Right cardiac atrium (tissue), 5 donors: ENCODE measurements at regions not wholly inside any gene's neighbourhood (a gene's known extent, or its start where the extent isn't known, plus 50 kb on each side); places are given as distances from the start of the nearest gene placed in this dataset.

Experiments
- ATAC-seq, 2 donors: fragments of 200-7000 bp; cut with Tn5 transposase; one replicate each; pipeline versions ENCODE4 v1.8.0 to v1.9.1; 2020; ENCODE audit warnings: moderate library complexity in 2 of 2, mild to moderate bottlenecking in 1 of 2
- DNase-seq, 3 donors: peaks; one replicate each; pipeline ENCODE4 v3.0.0-alpha.2; 2020
- H3K27ac ChIP-seq: one replicate; pipeline ENCODE4 v1.5.1; 2013; ENCODE audit warnings: mild to moderate bottlenecking, low read length, control low read depth, moderate library complexity
- H3K27me3 ChIP-seq: one replicate; pipeline ENCODE4 v1.6.1; 2013; ENCODE audit not compliant: control insufficient read depth, insufficient read depth
- H3K4me1 ChIP-seq: one replicate; pipeline ENCODE4 v1.6.1; 2013; ENCODE audit warnings: low read length; ENCODE audit not compliant: control insufficient read depth, insufficient read depth
- H3K4me3 ChIP-seq: one replicate; pipeline ENCODE4 v1.5.1; 2013; ENCODE audit warnings: low read length, control low read depth
- H3K9me3 ChIP-seq: one replicate; pipeline ENCODE4 v1.6.1; 2013; ENCODE audit warnings: low read length; ENCODE audit not compliant: control insufficient read depth
- WGBS: extraction: QIAGEN DNeasy Blood & Tissue Kit; methylation state at CpG from one replicate; pipeline ENCODE4 v1.1.7; 2013; 5-methylcytosine and 5-hydroxymethylcytosine counted together
- intact Hi-C, 4 donors: fragments of 100-400 bp; cut with DNase I; formaldehyde crosslinking; loops; one replicate each; pipeline versions ENCODE4 v1.11.0 to v1.14.0; 2022 to 2023
- donor health status: healthy with polysubstance abuse.
- donor health status: DM: no; HTN: yes; CAD: no.
- donor health status: DM: no; HTN: no; CAD: no.
- donor health status: DM: no; HTN: yes; CAD: no; lungs with severe emphysema.
- donor health status: DM: yes; HTN: yes; CAD: no.

- Histone ChIP-seq H3K4me3 (no peak overlapping the region), H3K27ac (no peak overlapping the region), H3K4me1 (no peaks in the 10 kb centered on the region), H3K9me3 (peaks cover 3% of the 10 kb centered on the region), H3K27me3 (no peaks in the 10 kb centered on the region)
- 84% methylated on average over 30 of the region's 30 CpGs for WGBS
- peak in 1 of 2 donors; percentile 19 for ATAC-seq
- intact Hi-C loops = no loop called here
- DNase-seq = no peak
Observed at GRCh38 chr9:135308821-135309762, 170.5 kb upstream of the PPP1R26 start.

DNA sequence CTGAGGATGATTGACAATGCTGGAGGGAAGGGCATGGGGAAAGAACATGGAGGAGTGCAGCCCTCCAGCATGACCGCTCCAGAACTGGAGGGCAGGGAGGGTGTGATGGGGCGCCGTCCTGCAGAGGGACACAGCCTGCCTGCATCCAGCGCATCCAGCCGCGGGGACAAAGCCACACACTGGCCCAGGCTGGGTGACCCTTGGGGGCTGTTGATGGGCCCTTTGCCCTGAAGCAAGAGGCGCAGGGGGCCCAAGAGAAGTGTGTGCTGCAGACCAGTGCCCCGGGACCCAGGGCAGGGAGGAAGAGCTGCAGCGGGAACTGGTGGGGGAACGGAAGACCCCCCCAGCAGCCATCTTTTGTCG, 169.8 kb upstream of the PPP1R26 start:
- H3K27me3 ChIP-seq = no peaks in the 10 kb centered on the region
- no peak overlapping the region for H3K4me3 ChIP-seq
- H3K4me1 ChIP-seq = no peaks in the 10 kb centered on the region
- 84% methylated on average over 11 of the region's 11 CpGs for WGBS
- DNase-seq = no peak
- intact Hi-C loops = loop anchor here in 1 of 4 donors (2.0 kb wide), 1 partner anchor 21 kb away; no protein-coding TSS in a partner anchor
- H3K27ac ChIP-seq = no peak overlapping the region
- ATAC-seq = no peak
- H3K9me3 ChIP-seq = peaks cover 3% of the 10 kb centered on the region

DNA sequence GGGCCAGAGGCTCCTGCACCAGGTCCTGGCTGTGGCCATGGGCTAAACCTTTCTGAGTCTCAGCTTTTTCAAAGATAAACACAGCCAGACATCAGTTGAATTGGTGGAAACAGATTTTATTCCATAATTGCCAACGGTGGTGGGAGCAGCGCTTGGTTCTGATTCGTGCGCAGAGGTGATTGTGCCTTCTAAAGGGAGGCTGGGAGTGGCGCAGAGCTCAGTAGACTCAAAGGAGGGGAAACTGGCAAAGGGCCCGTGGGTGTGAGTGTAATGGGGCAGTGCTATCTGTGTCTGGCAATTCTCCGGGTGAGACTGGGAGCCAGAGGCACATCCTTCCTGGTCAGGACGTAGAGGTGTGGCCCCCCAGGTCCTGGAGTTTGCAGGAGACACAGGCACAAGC, 169.4 kb upstream of the PPP1R26 start:
- DNase-seq = no peak
- Histone ChIP-seq H3K27ac (no peak overlapping the region), H3K4me3 (no peak overlapping the region), H3K9me3 (peaks cover 3% of the 10 kb centered on the region), H3K27me3 (no peaks in the 10 kb centered on the region), H3K4me1 (no peaks in the 10 kb centered on the region)
- no peak for ATAC-seq
- intact Hi-C loops = loop anchor here in 1 of 4 donors (2.0 kb wide), 1 partner anchor 21 kb away; no protein-coding TSS in a partner anchor
- WGBS = 61% methylated on average over 8 of the region's 8 CpGs

- Histone ChIP-seq H3K27ac (no peak overlapping the region), H3K4me3 (no peak overlapping the region), H3K4me1 (no peaks in the 10 kb centered on the region), H3K27me3 (no peaks in the 10 kb centered on the region), H3K9me3 (peaks cover 3% of the 10 kb centered on the region)
- WGBS = 91% methylated on average over 9 of the region's 9 CpGs
- no peak for DNase-seq
- no peak for ATAC-seq
- intact Hi-C loops = no loop called here
Observed at GRCh38 chr9:135315572-135315971, 164.0 kb upstream of the PPP1R26 start.

- no peak overlapping the region for H3K27ac ChIP-seq
- H3K9me3 ChIP-seq = peaks cover 2% of the 10 kb centered on the region
- intact Hi-C loops = no loop called here
- H3K4me3 ChIP-seq = no peak overlapping the region
- H3K27me3 ChIP-seq = no peaks in the 10 kb centered on the region
- no peaks in the 10 kb centered on the region for H3K4me1 ChIP-seq
- DNase-seq (no peak), ATAC-seq (no peak)
- WGBS = 85% methylated on average over 6 of the region's 6 CpGs
Observed at GRCh38 chr9:135320331-135320730, 159.3 kb upstream of the PPP1R26 start.

DNA sequence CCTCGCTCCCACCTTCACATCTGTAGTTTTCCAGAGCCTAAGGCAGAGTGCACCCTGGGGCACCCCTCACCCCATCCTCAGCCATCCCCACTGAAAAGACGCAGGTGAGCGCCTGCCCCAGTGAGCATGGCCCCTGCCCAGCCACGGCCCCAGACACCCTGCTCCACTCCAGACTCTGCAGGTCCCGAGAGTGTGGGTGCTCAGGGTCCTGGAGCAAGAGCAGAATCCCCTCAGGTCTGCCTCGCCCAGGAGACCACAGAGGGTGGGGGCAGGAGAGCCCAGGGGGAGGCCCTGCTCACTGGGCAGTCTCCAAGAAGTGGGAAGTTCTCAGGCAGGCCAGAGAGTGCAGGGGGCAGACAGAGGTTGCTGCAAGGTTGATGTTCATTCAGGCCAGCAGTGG, 158.6 kb upstream of the PPP1R26 start:
- 83% methylated on average over 6 of the region's 6 CpGs for WGBS
- Histone ChIP-seq H3K27ac (no peak overlapping the region), H3K4me1 (no peaks in the 10 kb centered on the region), H3K4me3 (no peak overlapping the region), H3K27me3 (no peaks in the 10 kb centered on the region), H3K9me3 (peaks cover 2% of the 10 kb centered on the region)
- intact Hi-C loops = no loop called here
- ATAC-seq = peak in 1 of 2 donors; percentile 33
- DNase-seq = peak in 1 of 3 donors; percentile 40

DNA sequence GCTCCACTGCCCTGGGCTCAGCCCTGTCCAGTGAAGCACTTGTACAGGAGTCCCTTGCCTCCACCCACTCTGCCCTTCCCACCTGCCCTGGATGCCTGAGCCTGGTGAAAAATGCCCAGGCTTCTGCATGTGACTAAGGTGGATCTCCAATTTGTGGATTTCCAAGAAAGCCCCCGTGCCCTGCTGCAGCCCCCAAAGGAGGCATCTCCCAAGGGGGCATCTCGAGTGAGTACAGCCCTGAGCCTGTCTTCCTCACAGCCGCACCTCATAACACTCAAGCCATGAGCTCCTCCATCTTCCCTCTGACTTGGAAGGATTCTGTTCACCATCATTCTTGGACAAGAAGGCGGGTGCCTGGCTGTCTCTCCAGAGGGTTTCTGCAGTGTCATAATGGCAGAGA, 158.0 kb upstream of the PPP1R26 start:
- Histone ChIP-seq H3K9me3 (peaks cover 2% of the 10 kb centered on the region), H3K27ac (no peak overlapping the region), H3K27me3 (no peaks in the 10 kb centered on the region), H3K4me3 (no peak overlapping the region), H3K4me1 (no peaks in the 10 kb centered on the region)
- ATAC-seq (peak in 1 of 2 donors; percentile 33), DNase-seq (peak in 1 of 3 donors; percentile 14)
- intact Hi-C loops = no loop called here
- 70% methylated on average over 4 of the region's 4 CpGs for WGBS

GRCh38 chr9:135324329-135324728, 155.3 kb upstream of the PPP1R26 start:
- no peak overlapping the region for H3K27ac ChIP-seq
- 79% methylated on average over 6 of the region's 6 CpGs for WGBS
- intact Hi-C loops = no loop called here
- no peaks in the 10 kb centered on the region for H3K27me3 ChIP-seq
- no peaks in the 10 kb centered on the region for H3K4me1 ChIP-seq
- no peak for ATAC-seq
- no peak for DNase-seq
- H3K4me3 ChIP-seq = no peak overlapping the region
- H3K9me3 ChIP-seq = peaks cover 4% of the 10 kb centered on the region

- no peak for ATAC-seq
- Histone ChIP-seq H3K4me3 (no peak overlapping the region), H3K9me3 (peaks cover 4% of the 10 kb centered on the region), H3K4me1 (no peaks in the 10 kb centered on the region), H3K27me3 (no peaks in the 10 kb centered on the region), H3K27ac (no peak overlapping the region)
- intact Hi-C loops = no loop called here
- WGBS = 80% methylated on average over 7 of the region's 7 CpGs
- DNase-seq = peak in 1 of 3 donors; percentile 29
Observed at GRCh38 chr9:135326141-135326540, 153.4 kb upstream of the PPP1R26 start.

- Histone ChIP-seq H3K4me1 (no peaks in the 10 kb centered on the region), H3K9me3 (peaks cover 4% of the 10 kb centered on the region), H3K27me3 (no peaks in the 10 kb centered on the region), H3K27ac (no peak overlapping the region), H3K4me3 (no peak overlapping the region)
- ATAC-seq = no peak
- peak in 1 of 3 donors; percentile 23 for DNase-seq
- intact Hi-C loops = no loop called here
- WGBS = 88% methylated on average over 11 of the region's 11 CpGs
Observed at GRCh38 chr9:135326633-135327152, 152.9 kb upstream of the PPP1R26 start.
